Mesenteric fat pad (tissue), 1 donor: ENCODE measurements at regions not wholly inside any gene's neighbourhood (a gene's known extent, or its start where the extent isn't known, plus 50 kb on each side); places are given as distances from the start of the nearest gene placed in this dataset.

ENCODE experiments used
- DNase-seq: peaks from one replicate; pipeline ENCODE4 v3.0.0-alpha.2; 2020; ENCODE audit warnings: low spot score
- donor health status: DM: yes; HTN: yes; CAD: no.

DNA sequence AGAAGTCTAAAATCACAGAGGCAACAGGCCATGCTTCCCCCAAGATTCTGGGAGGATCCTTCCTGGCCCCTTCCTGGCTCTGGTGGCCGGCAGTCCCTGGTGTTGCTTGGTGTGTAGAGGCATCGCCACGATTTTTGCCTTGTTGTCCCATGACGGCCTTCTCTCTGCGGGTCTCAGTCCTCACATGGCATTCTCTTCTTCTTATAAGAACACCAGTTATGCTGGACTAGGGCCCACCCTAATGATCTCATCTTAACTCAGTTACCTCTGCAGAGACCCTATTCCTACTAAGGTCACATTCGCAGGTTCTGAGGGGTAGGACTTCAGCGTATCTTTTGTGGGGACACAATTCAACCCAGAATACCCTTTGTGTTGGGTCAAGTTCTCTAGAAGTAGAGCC, 168.0 kb downstream of the LINC00237 start:
- no peak for DNase-seq

DNA sequence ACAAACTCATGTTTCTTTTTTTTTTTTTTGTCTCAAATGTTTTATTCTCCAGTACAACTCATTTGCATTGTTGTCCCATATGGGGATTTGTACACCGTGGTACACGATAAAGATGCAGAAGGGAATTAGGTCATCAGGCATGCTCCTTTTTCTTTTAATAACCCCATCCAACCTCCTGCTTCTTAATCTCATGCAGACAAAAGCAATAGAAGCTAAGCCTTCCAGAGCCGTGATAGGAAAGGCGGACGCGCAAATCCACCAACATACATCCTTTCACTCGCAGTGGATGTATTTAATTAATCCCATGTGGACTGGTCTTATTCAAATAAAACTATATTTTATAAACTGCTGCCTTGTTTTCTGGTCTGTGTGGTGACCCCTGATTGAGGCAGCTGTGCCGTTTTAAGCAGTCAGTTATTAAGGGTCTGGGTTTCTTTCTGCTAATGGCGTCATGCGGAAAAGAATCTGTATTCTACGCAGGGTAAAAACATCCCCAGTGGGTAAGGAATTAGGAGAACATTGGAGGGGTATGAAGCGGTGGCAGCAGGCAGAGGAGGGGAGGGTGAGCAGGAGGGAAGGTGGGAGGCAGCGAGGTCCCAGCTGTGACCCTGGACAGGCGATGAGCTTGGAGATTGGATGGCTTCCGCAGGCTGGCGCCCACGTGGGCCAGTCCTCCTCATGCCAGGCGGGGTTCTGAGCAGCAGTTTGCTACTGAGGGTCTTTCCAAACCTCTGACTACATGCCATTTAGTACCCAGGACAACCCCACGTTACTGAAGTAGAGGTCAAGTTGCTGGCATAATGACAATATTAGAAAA, 172.8 kb downstream of the LINC00237 start:
- DNase-seq, result no peak

DNA sequence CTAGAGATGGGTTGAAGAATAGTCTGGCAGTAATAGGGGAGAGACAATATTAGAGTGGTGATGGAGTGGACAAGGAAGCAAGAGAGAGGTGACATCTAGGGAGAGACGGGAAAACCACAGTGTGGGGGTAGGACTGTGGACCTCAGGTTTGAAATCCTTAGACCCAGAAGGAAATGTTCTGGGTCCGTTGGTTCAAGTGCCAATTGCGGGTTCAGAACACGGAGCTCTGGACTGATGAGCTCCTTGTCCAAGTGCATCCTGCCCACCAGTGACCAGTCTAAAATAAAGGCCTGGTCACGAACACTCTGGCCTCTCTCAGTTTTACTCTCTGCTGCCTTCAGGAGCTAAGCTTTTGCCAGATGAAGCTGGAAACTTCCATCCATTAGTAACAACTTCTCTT, 174.0 kb downstream of the LINC00237 start:
- DNase-seq, result no peak

DNA sequence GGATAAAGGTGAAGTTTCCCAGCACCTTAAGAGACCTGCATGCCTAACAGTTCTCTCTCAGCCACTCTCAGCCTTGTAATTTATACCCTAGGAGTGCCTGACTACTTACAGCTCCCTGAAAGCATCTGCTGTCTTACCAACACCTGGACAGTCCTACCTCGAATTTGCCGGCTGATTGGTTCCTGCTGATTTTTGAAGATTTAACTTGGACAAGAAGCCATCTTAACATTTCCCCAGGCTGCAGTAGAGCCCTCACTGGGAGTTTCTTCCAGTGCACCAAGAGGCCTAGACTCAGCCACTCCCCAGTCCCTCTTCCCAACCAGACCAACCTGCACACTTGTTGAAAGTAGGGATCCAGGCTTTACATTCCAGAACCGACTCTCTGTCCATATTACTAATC, 174.5 kb downstream of the LINC00237 start:
- DNase-seq, result no peak

DNA sequence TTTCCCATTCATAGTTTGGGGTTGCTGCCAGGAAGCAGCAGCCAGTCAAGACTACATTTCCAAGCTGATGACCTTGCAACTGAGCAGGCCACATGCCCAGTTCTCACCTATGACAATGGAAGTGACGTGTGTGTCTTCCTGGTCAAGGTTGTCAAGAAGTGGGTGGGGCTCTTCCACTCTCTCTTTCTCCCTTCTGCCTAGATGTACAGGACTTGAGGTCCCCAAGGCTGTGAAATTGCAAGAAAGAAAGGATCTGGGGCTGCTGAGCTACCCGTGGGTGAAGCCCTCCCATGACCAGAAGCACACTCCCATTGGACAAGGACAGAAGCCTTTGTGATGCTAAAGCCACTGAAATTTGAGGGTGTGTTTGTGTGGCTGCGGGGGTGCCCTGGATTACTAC, 175.1 kb downstream of the LINC00237 start:
- no peak for DNase-seq

DNA sequence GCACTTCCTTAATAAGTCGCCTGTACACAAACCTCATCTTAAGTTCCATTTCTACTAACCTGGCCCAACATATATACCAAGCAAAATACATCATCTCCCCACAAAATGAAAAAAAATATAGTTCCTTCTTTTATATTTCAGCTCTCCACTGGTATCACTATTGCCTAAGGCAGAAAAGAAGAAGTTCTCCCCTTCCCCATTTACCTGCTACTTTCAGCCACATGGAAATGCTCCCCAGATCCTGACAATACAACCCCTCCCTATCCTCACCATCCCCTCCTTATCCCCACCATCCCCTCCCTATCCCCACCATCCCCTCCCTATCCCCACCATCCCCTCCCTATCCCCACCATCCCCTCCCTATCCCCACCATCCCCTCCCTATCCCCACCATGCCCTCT, 175.7 kb downstream of the LINC00237 start:
- DNase-seq, result no peak

DNA sequence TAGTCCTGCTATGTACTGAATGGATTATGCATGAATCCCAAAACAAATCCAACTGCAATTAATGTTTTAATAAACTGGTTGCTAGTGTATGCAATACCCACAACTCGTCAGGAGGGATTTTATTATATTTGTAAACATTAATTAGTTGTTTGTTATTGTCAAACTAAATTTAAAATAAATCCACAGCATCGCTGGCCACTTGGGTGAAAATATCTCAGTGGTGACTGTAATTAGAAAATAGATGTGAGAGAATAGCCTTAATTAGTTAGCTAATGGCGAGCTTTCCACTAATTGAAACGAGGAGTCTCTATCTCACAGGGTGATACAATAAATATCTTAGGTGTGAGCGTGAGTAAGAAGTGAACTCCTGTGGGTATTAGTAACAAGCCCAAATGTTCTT, 176.8 kb downstream of the LINC00237 start:
- DNase-seq, result no peak

DNA sequence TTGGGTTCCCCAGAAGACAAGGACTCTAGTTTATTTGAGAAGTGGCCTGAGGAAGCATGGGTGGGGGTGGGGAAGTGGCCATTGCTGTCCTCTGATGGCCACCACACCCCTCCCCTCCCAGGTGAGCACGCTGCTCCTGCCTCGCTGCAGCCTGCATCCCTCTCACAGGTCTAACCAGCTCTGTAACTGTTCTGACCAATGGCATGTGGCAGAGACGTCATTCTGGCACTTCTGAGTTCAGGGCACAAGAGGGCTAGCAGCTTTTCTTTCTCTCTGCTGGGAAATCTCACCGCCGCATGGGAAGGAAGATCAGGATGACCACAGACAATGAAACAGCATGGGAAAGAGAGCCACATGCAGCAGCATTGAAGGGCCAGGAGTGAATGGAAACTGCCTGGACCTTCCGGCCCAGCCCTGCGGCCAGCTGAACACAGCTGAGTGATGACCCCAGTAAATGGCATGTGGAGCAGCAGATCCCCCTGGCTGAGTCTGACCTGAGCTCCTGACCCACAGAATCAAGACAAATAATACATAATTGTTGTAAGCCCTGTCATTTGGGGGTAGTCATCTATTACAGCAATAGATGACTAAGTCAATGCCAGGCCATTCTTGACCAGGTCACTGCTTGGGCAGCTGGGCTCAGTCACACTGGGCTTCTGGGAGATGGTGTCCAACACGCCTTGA, 179.8 kb downstream of the LINC00237 start:
- no peak for DNase-seq

DNA sequence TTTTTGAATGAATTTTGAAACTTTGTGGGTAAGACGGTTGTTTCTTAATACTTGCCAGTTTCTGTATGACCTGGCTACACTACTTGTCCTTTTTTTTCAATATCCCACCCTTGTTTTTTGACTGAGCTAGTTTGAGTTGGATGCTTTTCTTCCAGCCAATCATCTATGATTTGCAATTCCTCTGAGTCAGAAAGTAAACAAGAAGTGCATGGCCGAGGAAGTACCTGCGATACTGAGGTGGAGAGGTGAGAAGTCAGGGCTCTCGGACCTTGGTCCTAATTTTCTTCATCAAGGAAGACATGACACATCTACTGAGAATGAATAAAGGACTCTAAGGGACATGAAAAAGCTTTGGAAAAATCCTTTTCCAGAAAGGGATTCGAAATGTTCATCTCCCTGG, 185.7 kb downstream of the LINC00237 start:
- DNase-seq, result no peak

DNA sequence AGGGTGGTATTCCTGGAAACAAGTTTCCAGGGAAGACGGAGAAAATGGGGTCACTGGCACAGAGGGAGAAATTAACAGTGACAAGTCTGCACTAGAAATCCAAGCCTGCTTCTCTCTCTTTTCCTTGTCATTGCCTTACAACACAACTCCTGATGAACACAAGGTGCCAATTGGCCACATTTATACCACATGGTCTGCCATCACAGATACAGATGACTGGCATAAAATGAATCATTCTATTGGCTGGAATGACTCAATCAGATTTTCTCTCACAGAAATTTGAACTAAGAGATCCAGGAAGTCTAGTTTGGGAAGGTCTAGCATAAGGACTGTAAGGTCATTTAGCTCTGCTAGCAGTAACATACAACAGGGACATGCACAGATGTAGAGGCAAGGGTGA, 190.3 kb downstream of the LINC00237 start:
- DNase-seq, result no peak

DNA sequence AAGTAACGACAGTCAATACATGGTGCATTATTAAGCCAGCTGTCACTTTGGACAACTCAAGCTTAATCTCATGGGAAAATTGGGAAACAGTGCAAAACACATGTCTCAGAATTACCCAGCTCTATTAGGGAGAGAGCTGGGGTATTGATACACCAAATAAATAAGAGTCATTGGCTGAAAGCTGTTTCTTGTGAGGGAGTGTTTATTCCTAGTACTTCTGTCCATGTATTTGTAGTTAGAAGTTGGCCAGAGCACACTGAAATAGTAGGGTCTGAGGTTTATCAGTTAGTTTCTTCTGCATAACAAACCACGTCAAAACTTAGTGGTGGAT, 192.0 kb upstream of the RALGAPA2 start:
- no peak for DNase-seq

DNA sequence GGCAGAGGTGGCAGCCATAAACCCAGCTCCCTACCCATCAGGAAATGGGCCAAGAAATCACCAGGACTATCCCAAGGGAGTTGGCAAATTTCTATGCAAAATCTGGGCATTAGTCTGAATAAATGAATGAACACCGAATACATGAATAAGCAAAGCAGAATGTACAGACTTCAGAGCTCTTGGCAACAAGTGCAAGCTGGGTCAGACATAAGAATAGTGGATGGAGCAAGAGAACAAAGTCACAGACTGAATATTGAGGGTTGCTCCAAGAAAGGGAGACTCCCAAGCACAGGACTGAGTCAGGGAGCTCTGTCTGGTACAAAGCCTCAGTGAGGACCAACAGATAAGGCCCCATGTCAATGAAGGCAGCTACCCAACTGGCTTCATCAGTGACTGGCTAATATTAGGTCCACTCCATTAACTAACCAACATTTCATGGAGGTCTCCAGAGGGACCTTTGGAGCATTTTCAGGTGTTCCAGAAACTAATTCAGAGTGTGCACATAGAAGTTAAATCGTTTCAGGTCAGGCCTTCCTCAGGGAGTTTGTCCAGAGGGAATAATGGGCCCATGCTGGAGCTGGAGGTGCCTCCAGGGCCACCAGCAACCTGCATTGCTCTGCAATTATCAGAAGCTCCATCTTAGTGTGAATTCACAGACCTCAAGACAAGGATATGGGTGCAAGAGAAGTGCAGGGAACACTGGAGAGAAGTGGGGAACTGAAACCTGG, 191.5 kb upstream of the RALGAPA2 start:
- no peak for DNase-seq

DNA sequence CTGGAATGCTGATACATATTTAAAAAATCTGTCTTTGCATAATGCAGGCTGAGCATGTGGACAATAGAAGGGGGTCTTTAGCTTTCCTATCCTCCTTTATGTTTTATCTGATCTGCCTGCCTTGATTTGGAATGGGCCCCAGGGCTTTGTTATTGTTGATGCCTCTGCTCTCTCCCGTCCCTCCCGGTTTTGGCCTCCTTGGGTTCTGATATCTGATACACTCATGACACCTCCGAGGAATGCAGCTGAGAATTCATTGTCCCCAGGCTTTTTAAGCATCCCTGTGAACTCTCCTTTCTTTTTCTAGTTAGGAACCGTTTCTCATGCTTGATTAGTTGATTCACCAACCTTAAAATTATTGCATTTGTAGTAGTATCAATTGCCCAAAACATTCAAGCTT, 185.5 kb upstream of the RALGAPA2 start:
- no peak for DNase-seq

DNA sequence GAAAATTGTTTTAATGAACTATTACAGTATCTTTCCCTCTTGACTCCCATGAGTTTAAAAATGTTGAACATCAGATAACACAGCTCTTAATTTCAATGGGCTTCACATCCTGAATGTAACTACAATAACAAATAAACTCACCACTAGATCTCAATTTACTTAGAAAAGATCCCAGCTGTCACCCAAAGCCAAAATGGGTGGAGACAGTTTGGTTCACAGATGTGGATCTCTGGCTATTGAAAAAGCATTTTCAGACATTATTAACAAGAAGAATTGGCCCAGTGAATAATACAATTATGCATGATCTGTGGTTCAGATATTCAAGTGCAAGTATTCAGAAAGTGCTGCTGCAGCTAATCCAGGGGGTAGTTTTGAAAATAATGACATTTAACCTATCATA, 184.7 kb upstream of the RALGAPA2 start:
- no peak for DNase-seq

DNA sequence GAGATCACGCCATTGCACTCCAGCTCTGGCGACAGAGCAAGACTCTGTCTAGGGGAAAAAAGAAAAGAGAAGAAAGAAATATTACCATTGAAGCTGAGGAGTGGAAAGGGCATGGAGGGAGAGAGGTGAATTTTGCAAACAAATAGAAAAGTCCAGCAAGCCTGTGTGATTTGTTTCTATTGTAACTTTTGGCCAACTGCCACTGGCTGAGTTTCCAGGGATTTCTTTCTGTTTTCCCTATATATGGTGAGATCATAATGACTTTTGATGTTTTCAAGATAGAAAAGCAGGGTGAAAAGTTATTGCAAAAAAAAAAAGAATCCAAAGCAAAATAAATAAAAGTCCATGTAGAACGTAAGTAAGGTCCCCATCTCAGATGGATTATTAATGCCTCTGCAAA, 184.2 kb upstream of the RALGAPA2 start:
- DNase-seq, result no peak

DNA sequence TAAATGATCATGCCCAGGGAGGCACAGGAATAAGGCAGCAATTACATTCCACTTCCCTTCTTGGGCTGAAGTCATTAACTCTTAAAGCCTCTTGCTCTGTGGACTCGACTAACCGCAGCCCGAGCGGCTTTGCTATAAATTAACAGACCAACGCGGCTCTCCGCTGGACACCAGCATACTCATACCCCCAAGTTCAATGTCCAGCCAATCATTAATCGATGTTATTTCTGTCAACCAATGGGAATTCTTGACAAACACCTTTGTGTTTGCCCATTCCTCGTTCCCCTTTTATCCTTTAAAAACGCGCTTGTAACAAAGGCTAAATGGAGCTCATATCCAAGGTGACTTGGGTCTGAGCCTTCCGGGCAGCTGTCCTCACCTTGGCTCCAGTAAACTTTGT, 183.1 kb upstream of the RALGAPA2 start:
- DNase-seq, result no peak

DNA sequence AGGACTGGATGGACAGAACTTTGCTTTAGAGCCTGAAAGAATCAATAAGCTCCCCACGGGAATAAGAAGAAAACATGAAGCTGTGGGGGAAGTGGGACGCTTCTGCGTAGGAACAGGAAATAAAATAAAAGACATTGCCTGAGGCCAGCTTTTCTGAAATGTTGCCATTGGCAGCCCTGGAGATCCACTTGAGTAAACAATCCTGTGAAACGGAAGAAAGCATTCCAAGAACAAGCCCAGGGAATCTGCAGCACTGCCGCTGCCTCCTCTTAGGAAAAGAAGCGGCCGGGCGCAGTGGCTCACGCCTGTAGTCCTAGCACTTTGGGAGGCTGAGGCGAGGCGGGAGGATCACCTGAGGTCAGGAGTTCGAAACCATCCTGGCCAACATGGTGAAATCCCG, 182.3 kb upstream of the RALGAPA2 start:
- DNase-seq, result no peak

DNA sequence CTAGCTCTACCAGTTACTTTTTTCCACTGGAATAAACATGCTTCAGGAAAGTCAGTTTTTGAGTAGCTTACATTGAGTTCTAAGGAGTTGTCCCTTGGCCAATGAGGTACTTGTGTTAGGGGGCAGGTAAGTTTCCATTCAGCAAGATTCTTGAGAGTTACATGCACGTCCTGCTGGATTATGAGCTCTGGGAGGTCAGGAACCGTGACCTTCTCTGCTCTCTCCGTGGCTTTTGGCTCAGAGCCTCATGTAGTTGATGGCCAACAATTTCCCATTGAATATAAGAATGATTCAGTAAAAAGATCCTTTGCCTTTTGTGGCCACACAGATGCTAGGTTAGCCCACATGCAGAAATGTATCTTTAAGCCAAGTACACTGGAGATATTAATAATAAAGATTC, 181.8 kb upstream of the RALGAPA2 start:
- no peak for DNase-seq

DNA sequence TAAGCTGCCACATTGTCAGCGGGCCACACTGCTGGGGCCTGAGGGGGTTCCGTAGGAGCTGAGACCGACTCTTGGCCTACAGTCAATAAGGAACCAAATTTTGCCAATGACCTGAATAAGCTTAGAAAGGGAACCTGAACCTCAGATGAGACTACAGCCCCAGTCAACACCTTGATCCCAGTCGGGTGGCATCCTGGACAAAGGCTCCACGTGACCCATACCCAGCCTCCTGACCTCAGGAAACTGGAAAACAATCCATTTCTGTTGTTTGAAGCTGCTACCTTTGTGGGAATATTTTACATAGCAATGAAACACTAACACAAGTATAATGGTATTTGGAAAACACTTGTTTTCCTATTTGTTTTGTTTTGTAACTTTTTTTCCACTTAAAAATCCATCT, 179.9 kb upstream of the RALGAPA2 start:
- DNase-seq, result no peak

DNA sequence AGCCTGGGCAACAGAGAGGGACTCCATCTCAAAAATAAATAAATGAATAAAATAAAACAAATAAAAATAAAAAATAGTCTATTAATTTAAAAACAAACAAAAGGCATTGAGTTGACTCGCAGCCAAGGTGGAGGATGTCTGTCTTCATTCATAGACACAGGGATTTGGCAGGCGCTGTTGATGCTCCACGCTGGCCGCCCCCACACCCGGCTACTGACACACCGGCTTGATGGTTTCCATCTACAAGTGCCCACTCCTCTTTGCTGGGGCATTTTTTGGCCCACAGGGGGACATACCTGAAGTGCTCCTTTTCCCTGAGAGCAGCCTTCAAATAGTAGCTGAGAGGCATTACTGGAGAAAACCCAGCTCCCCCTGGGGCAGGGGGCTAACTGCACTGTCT, 178.3 kb upstream of the RALGAPA2 start:
- DNase-seq, result no peak

DNA sequence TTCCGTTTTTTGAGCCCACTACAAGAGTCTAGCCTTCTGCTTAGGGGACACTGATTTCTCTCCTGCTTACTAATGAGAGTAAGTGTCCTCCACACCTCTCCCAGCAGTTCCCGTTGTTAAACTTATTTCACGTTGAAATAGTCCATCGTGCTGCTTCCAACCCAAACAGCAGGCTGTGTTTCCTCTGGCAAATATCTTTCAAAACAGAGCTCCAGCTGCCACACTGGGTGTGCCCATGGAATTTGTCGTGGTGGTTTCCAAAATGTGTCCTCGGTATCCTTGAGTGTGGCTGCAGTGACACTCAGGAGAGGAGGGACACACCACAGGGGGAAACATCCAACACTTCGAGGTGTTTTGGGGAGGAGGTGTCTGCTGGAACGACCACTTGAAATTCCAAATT, 176.5 kb upstream of the RALGAPA2 start:
- no peak for DNase-seq

DNA sequence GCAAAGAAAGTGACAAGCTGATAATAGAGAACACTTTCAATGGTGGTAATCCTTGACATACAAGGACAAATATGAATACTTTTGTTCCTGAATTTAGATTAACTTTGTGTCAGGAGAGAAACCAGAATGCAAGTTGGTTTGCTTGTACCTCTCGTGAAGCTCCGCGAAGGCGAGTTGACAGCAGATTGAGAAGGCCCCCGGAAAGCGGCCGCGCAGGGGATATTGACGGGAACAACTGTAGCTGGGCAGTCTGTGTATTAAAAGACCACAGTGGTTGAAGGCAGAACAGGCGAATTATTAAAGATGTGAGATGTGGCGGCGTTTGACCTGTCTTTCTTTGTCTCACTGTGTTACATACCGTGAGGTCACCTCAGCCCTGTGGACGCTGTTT, 175.8 kb upstream of the RALGAPA2 start:
- DNase-seq, result no peak
